CD8-positive, alpha-beta memory T cell (primary cell): ENCODE measurements at regions not wholly inside any gene's neighbourhood (a gene's known extent, or its start where the extent isn't known, plus 50 kb on each side); places are given as distances from the start of the nearest gene placed in this dataset.

Experiments
- CTCF ChIA-PET: fragments of 350-600 bp; sonication (Branson Sonifier 250); formaldehyde crosslinking; loops from one replicate; lab custom pipeline; 2021; ENCODE audit warnings: antibody characterized with exemption; lab: Charles Lee
- POLR2A ChIA-PET: fragments of 350-600 bp; sonication (Branson Sonifier 250); formaldehyde crosslinking; loops from one replicate; lab custom pipeline; 2021; ENCODE audit warnings: antibody characterized with exemption; lab: Charles Lee
- DNase-seq, 5 donors: peaks; one replicate each; pipeline versions ENCODE4 v3.0.0 to v3.0.0-alpha.2; 2020 to 2022; ENCODE audit warnings: mixed read lengths in 1 of 5
- H3K27ac ChIP-seq: one replicate; pipeline ENCODE4 v1.7.0; 2013; ENCODE audit warnings: low read depth, mild to moderate bottlenecking, low read length, moderate library complexity
- H3K27me3 ChIP-seq: 2 replicates; pipeline ENCODE4 v1.7.0; 2013; ENCODE audit warnings: low read length, mild to moderate bottlenecking; ENCODE audit not compliant: insufficient read depth, poor library complexity, severe bottlenecking
- H3K36me3 ChIP-seq: 2 replicates; pipeline ENCODE4 v1.7.0; 2013; ENCODE audit warnings: mild to moderate bottlenecking, low read length, moderate library complexity; ENCODE audit not compliant: insufficient read depth
- H3K4me1 ChIP-seq: 2 replicates; pipeline ENCODE4 v1.7.0; 2013; ENCODE audit warnings: mild to moderate bottlenecking, low read length, moderate library complexity; ENCODE audit not compliant: insufficient read depth
- H3K4me3 ChIP-seq: 2 replicates; pipeline ENCODE4 v1.7.0; 2013; ENCODE audit warnings: mild to moderate bottlenecking, low read length
- H3K9me3 ChIP-seq: 2 replicates; pipeline ENCODE4 v1.7.0; 2013; ENCODE audit warnings: mild to moderate bottlenecking, low read length
- H3K27ac Mint-ChIP-seq, 8 donors: one replicate each; pipeline ENCODE4 v1.8.0; 2020 to 2021; ENCODE audit warnings: mixed read lengths in 8 of 8, mild to moderate bottlenecking in 6 of 8, inconsistent platforms in 3 of 8, moderate library complexity in 3 of 8
- H3K27me3 Mint-ChIP-seq, 2 donors: one replicate each; pipeline ENCODE4 v1.8.0; 2020 to 2021; ENCODE audit warnings: mixed read lengths in 2 of 2, mild to moderate bottlenecking in 1 of 2, moderate library complexity in 1 of 2
- H3K36me3 Mint-ChIP-seq, 3 donors: one replicate each; pipeline ENCODE4 v1.8.0; 2020 to 2021; ENCODE audit warnings: mixed read lengths in 3 of 3, inconsistent platforms in 1 of 3, mild to moderate bottlenecking in 1 of 3
- H3K4me1 Mint-ChIP-seq, 3 donors: one replicate each; pipeline ENCODE4 v1.8.0; 2020 to 2021; ENCODE audit warnings: mixed read lengths in 3 of 3, inconsistent platforms in 1 of 3, mild to moderate bottlenecking in 1 of 3
- H3K4me3 Mint-ChIP-seq, 7 donors: one replicate each; pipeline ENCODE4 v1.8.0; 2020 to 2021; ENCODE audit warnings: mixed read lengths in 7 of 7, mild to moderate bottlenecking in 6 of 7, moderate library complexity in 4 of 7, inconsistent platforms in 2 of 7
- H3K9me3 Mint-ChIP-seq, 5 donors: one replicate each; pipeline ENCODE4 v1.8.0; 2020 to 2022; ENCODE audit warnings: mixed read lengths in 5 of 5, mild to moderate bottlenecking in 3 of 5, moderate library complexity in 2 of 5, inconsistent platforms in 1 of 5

GRCh38 chr10:125584954-125585353 is 98.0 kb downstream of the TEX36 start:
- Histone ChIP-seq H3K4me1 (no peaks in the 10 kb centered on the region), H3K36me3 (no peaks in the 10 kb centered on the region), H3K9me3 (no peaks in the 10 kb centered on the region), H3K4me3 (no peak overlapping the region), H3K27ac (no peak overlapping the region), H3K27me3 (no peaks in the 10 kb centered on the region)
- Mint-ChIP-seq H3K9me3 (peaks cover 0 to 2% (median 0%) of the 10 kb centered on the region in 5 donors), H3K4me3 (no peak overlapping the region), H3K27me3 (peaks cover 2 to 29% of the 10 kb centered on the region in 2 donors), H3K27ac (peak overlapping the region in 1 of 8 donors; percentile 69), H3K36me3 (peaks cover 0 to 2% (median 0%) of the 10 kb centered on the region in 3 donors), H3K4me1 (no peaks in the 10 kb centered on the region)
- no peak for DNase-seq
- ChIA-PET POLR2A (no interaction called here), CTCF (no interaction called here)

GRCh38 chr10:125578658-125579315 is 104.2 kb downstream of the TEX36 start:
- no peaks in the 10 kb centered on the region for H3K9me3 ChIP-seq
- DNase-seq: no peak
- no peaks in the 10 kb centered on the region for H3K27me3 ChIP-seq
- Mint-ChIP-seq H3K4me1 (no peaks in the 10 kb centered on the region), H3K27ac (peak overlapping the region in 1 of 8 donors; percentile 2), H3K27me3 (peaks cover 2 to 13% of the 10 kb centered on the region in 2 donors), H3K4me3 (no peak overlapping the region), H3K9me3 (peaks cover 0 to 5% (median 0%) of the 10 kb centered on the region in 5 donors), H3K36me3 (no peaks in the 10 kb centered on the region)
- no peaks in the 10 kb centered on the region for H3K36me3 ChIP-seq
- no peak overlapping the region for H3K4me3 ChIP-seq
- ChIA-PET POLR2A (no interaction called here), CTCF (no interaction called here)
- H3K4me1 ChIP-seq: no peaks in the 10 kb centered on the region
- no peak overlapping the region for H3K27ac ChIP-seq

DNA sequence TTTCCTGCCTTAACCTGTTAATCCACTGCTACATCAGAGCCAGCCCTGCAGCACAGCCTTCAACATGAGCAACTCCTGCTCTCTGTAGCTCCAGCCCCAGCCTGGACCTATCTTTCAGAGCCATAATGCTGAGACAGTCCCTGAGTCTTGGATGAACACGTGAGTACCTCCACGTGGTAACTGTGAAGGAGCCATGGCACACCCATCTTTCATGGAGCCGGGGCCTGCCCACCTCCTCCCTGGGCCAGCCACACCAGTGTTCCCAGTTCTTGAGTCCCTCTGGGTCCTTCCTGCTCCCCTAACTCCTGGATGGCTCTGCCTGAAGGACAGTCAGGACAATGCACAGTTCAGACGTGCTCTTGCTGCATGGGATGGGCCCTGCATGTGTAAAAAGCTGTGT is 107.1 kb downstream of the TEX36 start:
- no peaks in the 10 kb centered on the region for H3K36me3 ChIP-seq
- no peak overlapping the region for H3K27ac Mint-ChIP-seq
- POLR2A ChIA-PET: no interaction called here
- CTCF ChIA-PET: no interaction called here
- H3K4me3 ChIP-seq: no peak overlapping the region
- DNase-seq: no peak
- H3K36me3 Mint-ChIP-seq: no peaks in the 10 kb centered on the region
- H3K4me3 Mint-ChIP-seq: no peak overlapping the region
- no peaks in the 10 kb centered on the region for H3K4me1 Mint-ChIP-seq
- H3K4me1 ChIP-seq: no peaks in the 10 kb centered on the region
- no peak overlapping the region for H3K27ac ChIP-seq
- H3K27me3 Mint-ChIP-seq: peaks cover 2 to 7% of the 10 kb centered on the region in 2 donors
- H3K9me3 ChIP-seq: no peaks in the 10 kb centered on the region
- no peaks in the 10 kb centered on the region for H3K27me3 ChIP-seq
- H3K9me3 Mint-ChIP-seq: peaks cover 0 to 4% (median 0%) of the 10 kb centered on the region in 5 donors

DNA sequence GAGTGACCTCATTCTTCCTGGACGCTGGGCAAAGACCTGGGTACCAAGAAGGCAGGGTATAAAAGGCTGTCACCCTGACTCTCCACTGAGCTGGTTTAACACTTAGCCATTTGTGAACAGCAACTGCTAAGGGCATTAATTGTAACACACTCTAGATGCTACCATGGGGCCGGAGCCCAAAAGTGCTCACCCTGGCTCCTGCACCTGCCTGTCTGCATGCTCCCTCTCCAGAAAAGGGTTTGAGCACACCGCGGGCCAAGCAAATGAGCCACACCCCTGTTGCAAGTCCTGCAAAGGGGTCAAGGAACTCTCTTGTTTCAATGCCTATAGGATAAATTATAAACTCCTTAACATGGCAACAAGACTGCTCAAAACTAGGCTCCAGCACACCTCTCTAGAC is 114.8 kb downstream of the TEX36 start:
- H3K36me3 Mint-ChIP-seq: no peaks in the 10 kb centered on the region

GRCh38 chr10:125567529-125567928 is 115.4 kb downstream of the TEX36 start:
- CTCF ChIA-PET: no interaction called here
- no peak overlapping the region for H3K4me3 ChIP-seq
- no peak overlapping the region for H3K4me3 Mint-ChIP-seq
- no peaks in the 10 kb centered on the region for H3K27me3 ChIP-seq
- H3K27ac ChIP-seq: no peak overlapping the region
- H3K27ac Mint-ChIP-seq: no peak overlapping the region
- no peaks in the 10 kb centered on the region for H3K4me1 ChIP-seq
- no peak for DNase-seq
- no peaks in the 10 kb centered on the region for H3K4me1 Mint-ChIP-seq
- no peaks in the 10 kb centered on the region for H3K36me3 ChIP-seq
- no peaks in the 10 kb centered on the region for H3K36me3 Mint-ChIP-seq
- POLR2A ChIA-PET: no interaction called here
- H3K9me3 Mint-ChIP-seq: no peaks in the 10 kb centered on the region
- H3K9me3 ChIP-seq: no peaks in the 10 kb centered on the region
- H3K27me3 Mint-ChIP-seq: peaks cover 0 to 10% of the 10 kb centered on the region in 2 donors

More for the DNA sequence above, 114.8 kb downstream of the TEX36 start:
- ChIA-PET POLR2A (no interaction called here), CTCF (no interaction called here)
- Histone ChIP-seq H3K27ac (no peak overlapping the region), H3K4me1 (no peaks in the 10 kb centered on the region), H3K27me3 (no peaks in the 10 kb centered on the region), H3K9me3 (no peaks in the 10 kb centered on the region), H3K36me3 (no peaks in the 10 kb centered on the region), H3K4me3 (no peak overlapping the region)
- Mint-ChIP-seq H3K27ac (no peak overlapping the region), H3K4me3 (no peak overlapping the region), H3K4me1 (no peaks in the 10 kb centered on the region), H3K27me3 (peaks cover 0 to 10% of the 10 kb centered on the region in 2 donors), H3K9me3 (no peaks in the 10 kb centered on the region)
- DNase-seq: no peak

DNA sequence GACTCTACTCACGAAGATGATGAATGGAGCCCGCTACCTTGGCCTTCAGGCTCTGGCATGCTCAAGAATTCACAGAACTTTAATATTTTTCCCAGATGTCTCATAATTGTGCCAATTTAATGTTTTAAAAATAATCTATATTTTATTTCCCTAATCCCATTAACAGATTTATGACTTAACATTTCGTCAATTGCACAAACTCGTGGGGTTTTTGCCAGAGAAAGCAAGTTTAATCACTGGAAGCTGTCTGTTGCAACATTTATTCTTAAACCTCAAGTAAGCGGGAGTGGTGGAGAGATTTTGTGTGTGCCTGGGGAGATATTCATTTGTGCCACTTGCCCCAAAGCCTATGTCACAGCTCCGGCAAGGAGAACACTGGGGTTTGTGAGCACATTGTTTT is 117.9 kb downstream of the TEX36 start:
- DNase-seq: no peak
- Histone ChIP-seq H3K36me3 (no peaks in the 10 kb centered on the region), H3K27ac (no peak overlapping the region), H3K4me1 (no peaks in the 10 kb centered on the region), H3K9me3 (no peaks in the 10 kb centered on the region), H3K4me3 (no peak overlapping the region), H3K27me3 (no peaks in the 10 kb centered on the region)
- ChIA-PET CTCF (interaction anchor here (0.7 kb wide), 1 partner anchor 14 kb away, joined by 3 read pairs; no protein-coding TSS in a partner anchor), POLR2A (no interaction called here)
- Mint-ChIP-seq H3K4me1 (no peaks in the 10 kb centered on the region), H3K4me3 (no peak overlapping the region), H3K9me3 (no peaks in the 10 kb centered on the region), H3K27ac (no peak overlapping the region), H3K36me3 (no peaks in the 10 kb centered on the region), H3K27me3 (peaks cover 3 to 10% of the 10 kb centered on the region in 2 donors)

- no peak overlapping the region for H3K4me3 Mint-ChIP-seq
- Histone ChIP-seq H3K4me1 (no peaks in the 10 kb centered on the region), H3K4me3 (no peak overlapping the region), H3K27ac (no peak overlapping the region), H3K36me3 (no peaks in the 10 kb centered on the region), H3K27me3 (no peaks in the 10 kb centered on the region), H3K9me3 (no peaks in the 10 kb centered on the region)
- no peak overlapping the region for H3K27ac Mint-ChIP-seq
- H3K36me3 Mint-ChIP-seq: no peaks in the 10 kb centered on the region
- no peaks in the 10 kb centered on the region for H3K4me1 Mint-ChIP-seq
- CTCF ChIA-PET: no interaction called here
- H3K27me3 Mint-ChIP-seq: peaks cover 3 to 8% of the 10 kb centered on the region in 2 donors
- no peak for DNase-seq
- POLR2A ChIA-PET: no interaction called here
- no peaks in the 10 kb centered on the region for H3K9me3 Mint-ChIP-seq
Measured at GRCh38 chr10:125564570-125564969, 118.4 kb downstream of the TEX36 start.

- CTCF ChIA-PET: no interaction called here
- no peaks in the 10 kb centered on the region for H3K36me3 Mint-ChIP-seq
- peaks cover 5 to 7% of the 10 kb centered on the region in 2 donors for H3K27me3 Mint-ChIP-seq
- H3K27me3 ChIP-seq: no peaks in the 10 kb centered on the region
- no peak for DNase-seq
- H3K4me1 ChIP-seq: no peaks in the 10 kb centered on the region
- no peaks in the 10 kb centered on the region for H3K9me3 ChIP-seq
- no peak overlapping the region for H3K27ac Mint-ChIP-seq
- no peaks in the 10 kb centered on the region for H3K36me3 ChIP-seq
- H3K4me3 Mint-ChIP-seq: no peak overlapping the region
- H3K9me3 Mint-ChIP-seq: no peaks in the 10 kb centered on the region
- H3K27ac ChIP-seq: no peak overlapping the region
- POLR2A ChIA-PET: no interaction called here
- H3K4me3 ChIP-seq: no peak overlapping the region
- H3K4me1 Mint-ChIP-seq: peaks cover 0 to 5% (median 3%) of the 10 kb centered on the region in 3 donors
Measured at GRCh38 chr10:125562737-125563136, 120.2 kb downstream of the TEX36 start.
